Transverse colon (tissue), 4 donors: ENCODE measurements at regions not wholly inside any gene's neighbourhood (a gene's known extent, or its start where the extent isn't known, plus 50 kb on each side); places are given as distances from the start of the nearest gene placed in this dataset.

ENCODE experiments used
- POLR2A ChIP-seq: fragments of 450-650 bp; IDR thresholded peaks from one replicate; pipeline ENCODE4 v1.6.1; 2016; ENCODE audit warnings: antibody characterized with exemption, mild to moderate bottlenecking, moderate library complexity
- POLR2AphosphoS5 ChIP-seq, 3 donors: sonication (generic); formaldehyde crosslinking; IDR thresholded peaks; one replicate each; pipeline ENCODE4 v1.6.1; 2016; ENCODE audit warnings: antibody characterized with exemption in 3 of 3
- TF ChIP-seq, protein P1 (sequence below), 5 experiments: fragments of 200-600 bp in 3 of 5; fragments of 450-650 bp in 2 of 5; sonication (generic) in 3 of 5; IDR thresholded peaks; 1 replicate in 2 of 5; 2 replicates in 3 of 5; pipeline ENCODE4 v1.5.1; 2016 to 2017; ENCODE audit warnings: antibody characterized with exemption in 5 of 5, inconsistent platforms in 3 of 5, mild to moderate bottlenecking in 2 of 5, moderate library complexity in 1 of 5

DNA sequence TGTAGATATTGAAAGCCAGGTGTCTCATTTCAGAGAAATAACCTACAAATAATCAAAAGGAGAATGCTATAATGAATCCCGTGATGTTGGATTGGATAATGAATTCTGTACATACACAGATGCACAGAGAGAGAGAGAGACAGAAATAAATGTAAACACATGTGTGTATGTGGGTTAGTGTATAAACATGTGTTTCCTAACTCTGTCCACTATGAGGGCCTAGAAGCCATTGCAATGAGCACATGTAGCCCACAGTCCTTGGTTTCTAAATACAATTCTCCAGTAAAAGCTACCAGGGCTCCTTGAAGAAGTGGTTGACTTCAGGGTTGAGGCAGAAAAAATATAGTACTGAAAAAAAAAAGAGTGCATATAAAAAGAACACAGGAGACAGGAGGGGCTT, 109.5 kb downstream of the INHBB start:
- TF ChIP-seq, protein P1, sequence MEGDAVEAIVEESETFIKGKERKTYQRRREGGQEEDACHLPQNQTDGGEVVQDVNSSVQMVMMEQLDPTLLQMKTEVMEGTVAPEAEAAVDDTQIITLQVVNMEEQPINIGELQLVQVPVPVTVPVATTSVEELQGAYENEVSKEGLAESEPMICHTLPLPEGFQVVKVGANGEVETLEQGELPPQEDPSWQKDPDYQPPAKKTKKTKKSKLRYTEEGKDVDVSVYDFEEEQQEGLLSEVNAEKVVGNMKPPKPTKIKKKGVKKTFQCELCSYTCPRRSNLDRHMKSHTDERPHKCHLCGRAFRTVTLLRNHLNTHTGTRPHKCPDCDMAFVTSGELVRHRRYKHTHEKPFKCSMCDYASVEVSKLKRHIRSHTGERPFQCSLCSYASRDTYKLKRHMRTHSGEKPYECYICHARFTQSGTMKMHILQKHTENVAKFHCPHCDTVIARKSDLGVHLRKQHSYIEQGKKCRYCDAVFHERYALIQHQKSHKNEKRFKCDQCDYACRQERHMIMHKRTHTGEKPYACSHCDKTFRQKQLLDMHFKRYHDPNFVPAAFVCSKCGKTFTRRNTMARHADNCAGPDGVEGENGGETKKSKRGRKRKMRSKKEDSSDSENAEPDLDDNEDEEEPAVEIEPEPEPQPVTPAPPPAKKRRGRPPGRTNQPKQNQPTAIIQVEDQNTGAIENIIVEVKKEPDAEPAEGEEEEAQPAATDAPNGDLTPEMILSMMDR (IDR thresholded peaks at IDR 0.05), result no peak
- TF ChIP-seq POLR2A, result no peak
- TF ChIP-seq POLR2AphosphoS5 (IDR thresholded peaks at IDR 0.05), result no peak
